ENCODE measurements at regions not wholly inside any gene's neighbourhood (a gene's known extent, or its start where the extent isn't known, plus 50 kb on each side); places are given as distances from the start of the nearest gene placed in this dataset.

GRCh38 chr11:8793114-8793777, 110.7 kb downstream of the RPL27A start:
- no peak overlapping the region for H3K4me3 ChIP-seq (ENCODE audit: low read length)
- no peaks in the 10 kb centered on the region for H3K36me3 ChIP-seq (ENCODE audit: insufficient read depth, low read length)
- no peak overlapping the region for H2AFZ ChIP-seq (ENCODE audit: low read depth, low read length)

GRCh38 chr11:8794126-8794525, 111.5 kb downstream of the RPL27A start:
- Histone ChIP-seq H3K27me3 (ENCODE audit: insufficient read depth, low read length) (no peaks in the 10 kb centered on the region), H3K4me3 (ENCODE audit: low read length) (no peak overlapping the region), H3K9me3 (ENCODE audit: low read length) (no peaks in the 10 kb centered on the region), H3K36me3 (ENCODE audit: insufficient read depth, low read length) (peaks cover 2% of the 10 kb centered on the region), H2AFZ (ENCODE audit: low read depth, low read length) (no peak overlapping the region), H3K4me1 (ENCODE audit: insufficient read depth, low read length) (no peaks in the 10 kb centered on the region)

More at GRCh38 chr11:8793114-8793777, 110.7 kb downstream of the RPL27A start:
- H3K4me1 ChIP-seq (ENCODE audit: insufficient read depth, low read length) = no peaks in the 10 kb centered on the region
- H3K9me3 ChIP-seq (ENCODE audit: low read length) = no peaks in the 10 kb centered on the region
- no peaks in the 10 kb centered on the region for H3K27me3 ChIP-seq (ENCODE audit: insufficient read depth, low read length)

- Histone ChIP-seq H2AFZ (ENCODE audit: low read depth, low read length) (no peak overlapping the region), H3K36me3 (ENCODE audit: insufficient read depth, low read length) (peaks cover 4% of the 10 kb centered on the region), H3K9me3 (ENCODE audit: low read length) (no peaks in the 10 kb centered on the region), H3K27me3 (ENCODE audit: insufficient read depth, low read length) (no peaks in the 10 kb centered on the region), H3K4me1 (ENCODE audit: insufficient read depth, low read length) (no peaks in the 10 kb centered on the region), H3K4me3 (ENCODE audit: low read length) (no peak overlapping the region)
Measured at GRCh38 chr11:8794677-8795103, 112.1 kb downstream of the RPL27A start.

GRCh38 chr11:8796941-8797340, 114.0 kb upstream of the AKIP1 start:
- no peaks in the 10 kb centered on the region for H3K4me1 ChIP-seq (ENCODE audit: insufficient read depth, low read length)
- H2AFZ ChIP-seq (ENCODE audit: low read depth, low read length) = no peak overlapping the region
- no peaks in the 10 kb centered on the region for H3K9me3 ChIP-seq (ENCODE audit: low read length)
- H3K4me3 ChIP-seq (ENCODE audit: low read length) = no peak overlapping the region
- no peaks in the 10 kb centered on the region for H3K27me3 ChIP-seq (ENCODE audit: insufficient read depth, low read length)
- peaks cover 4% of the 10 kb centered on the region for H3K36me3 ChIP-seq (ENCODE audit: insufficient read depth, low read length)

- Histone ChIP-seq H3K4me1 (ENCODE audit: insufficient read depth, low read length) (no peaks in the 10 kb centered on the region), H3K9me3 (ENCODE audit: low read length) (no peaks in the 10 kb centered on the region), H3K4me3 (ENCODE audit: low read length) (no peak overlapping the region), H3K36me3 (ENCODE audit: insufficient read depth, low read length) (peaks cover 7% of the 10 kb centered on the region), H2AFZ (ENCODE audit: low read depth, low read length) (no peak overlapping the region), H3K27me3 (ENCODE audit: insufficient read depth, low read length) (no peaks in the 10 kb centered on the region)
Measured at GRCh38 chr11:8799273-8799672, 111.7 kb upstream of the AKIP1 start.

- peaks cover 7% of the 10 kb centered on the region for H3K36me3 ChIP-seq (ENCODE audit: insufficient read depth, low read length)
- no peak overlapping the region for H3K4me3 ChIP-seq (ENCODE audit: low read length)
- no peak overlapping the region for H2AFZ ChIP-seq (ENCODE audit: low read depth, low read length)
Measured at GRCh38 chr11:8800520-8801110, 110.4 kb upstream of the AKIP1 start.

GRCh38 chr11:8801121-8801520, 109.9 kb upstream of the AKIP1 start:
- Histone ChIP-seq H2AFZ (ENCODE audit: low read depth, low read length) (no peak overlapping the region), H3K27me3 (ENCODE audit: insufficient read depth, low read length) (no peaks in the 10 kb centered on the region), H3K4me1 (ENCODE audit: insufficient read depth, low read length) (no peaks in the 10 kb centered on the region), H3K4me3 (ENCODE audit: low read length) (no peak overlapping the region), H3K36me3 (ENCODE audit: insufficient read depth, low read length) (peaks cover 7% of the 10 kb centered on the region), H3K9me3 (ENCODE audit: low read length) (no peaks in the 10 kb centered on the region)

More at GRCh38 chr11:8800520-8801110, 110.4 kb upstream of the AKIP1 start:
- no peaks in the 10 kb centered on the region for H3K4me1 ChIP-seq (ENCODE audit: insufficient read depth, low read length)
- H3K9me3 ChIP-seq (ENCODE audit: low read length) = no peaks in the 10 kb centered on the region
- H3K27me3 ChIP-seq (ENCODE audit: insufficient read depth, low read length) = no peaks in the 10 kb centered on the region

- Histone ChIP-seq H3K36me3 (ENCODE audit: insufficient read depth, low read length) (peaks cover 7% of the 10 kb centered on the region), H3K4me3 (ENCODE audit: low read length) (no peak overlapping the region), H3K4me1 (ENCODE audit: insufficient read depth, low read length) (peaks cover 3% of the 10 kb centered on the region), H2AFZ (ENCODE audit: low read depth, low read length) (no peak overlapping the region), H3K9me3 (ENCODE audit: low read length) (no peaks in the 10 kb centered on the region), H3K27me3 (ENCODE audit: insufficient read depth, low read length) (no peaks in the 10 kb centered on the region)
Measured at GRCh38 chr11:8802251-8802650, 108.7 kb upstream of the AKIP1 start.

- Histone ChIP-seq H3K9me3 (ENCODE audit: low read length) (no peaks in the 10 kb centered on the region), H3K27me3 (ENCODE audit: insufficient read depth, low read length) (no peaks in the 10 kb centered on the region), H3K4me1 (ENCODE audit: insufficient read depth, low read length) (peaks cover 15% of the 10 kb centered on the region), H3K36me3 (ENCODE audit: insufficient read depth, low read length) (peaks cover 6% of the 10 kb centered on the region), H2AFZ (ENCODE audit: low read depth, low read length) (no peak overlapping the region), H3K4me3 (ENCODE audit: low read length) (no peak overlapping the region)
Measured at GRCh38 chr11:8803973-8804372, 107.0 kb upstream of the AKIP1 start.

- peaks cover 28% of the 10 kb centered on the region for H3K4me1 ChIP-seq (ENCODE audit: insufficient read depth, low read length)
- peaks cover 3% of the 10 kb centered on the region for H3K36me3 ChIP-seq (ENCODE audit: insufficient read depth, low read length)
- no peak overlapping the region for H3K4me3 ChIP-seq (ENCODE audit: low read length)
Measured at GRCh38 chr11:8805296-8805695, 105.7 kb upstream of the AKIP1 start.

GRCh38 chr11:8806974-8807373, 104.0 kb upstream of the AKIP1 start:
- Histone ChIP-seq H3K4me1 (ENCODE audit: insufficient read depth, low read length) (peaks cover 36% of the 10 kb centered on the region), H2AFZ (ENCODE audit: low read depth, low read length) (no peak overlapping the region), H3K9me3 (ENCODE audit: low read length) (no peaks in the 10 kb centered on the region), H3K27me3 (ENCODE audit: insufficient read depth, low read length) (no peaks in the 10 kb centered on the region), H3K36me3 (ENCODE audit: insufficient read depth, low read length) (peaks cover 3% of the 10 kb centered on the region), H3K4me3 (ENCODE audit: low read length) (no peak overlapping the region)

More at GRCh38 chr11:8805296-8805695, 105.7 kb upstream of the AKIP1 start:
- Histone ChIP-seq H3K9me3 (ENCODE audit: low read length) (no peaks in the 10 kb centered on the region), H3K27me3 (ENCODE audit: insufficient read depth, low read length) (no peaks in the 10 kb centered on the region), H2AFZ (ENCODE audit: low read depth, low read length) (no peak overlapping the region)

- Histone ChIP-seq H3K4me3 (ENCODE audit: low read length) (no peak overlapping the region), H3K36me3 (ENCODE audit: insufficient read depth, low read length) (peaks cover 3% of the 10 kb centered on the region), H2AFZ (ENCODE audit: low read depth, low read length) (no peak overlapping the region), H3K9me3 (ENCODE audit: low read length) (no peaks in the 10 kb centered on the region), H3K4me1 (ENCODE audit: insufficient read depth, low read length) (peaks cover 36% of the 10 kb centered on the region), H3K27me3 (ENCODE audit: insufficient read depth, low read length) (no peaks in the 10 kb centered on the region)
Measured at GRCh38 chr11:8807544-8808225, 103.3 kb upstream of the AKIP1 start.

GRCh38 chr11:8808226-8808585, 102.8 kb upstream of the AKIP1 start:
- Histone ChIP-seq H3K4me1 (ENCODE audit: insufficient read depth, low read length) (peaks cover 36% of the 10 kb centered on the region), H3K9me3 (ENCODE audit: low read length) (no peaks in the 10 kb centered on the region), H3K4me3 (ENCODE audit: low read length) (no peak overlapping the region), H2AFZ (ENCODE audit: low read depth, low read length) (no peak overlapping the region), H3K36me3 (ENCODE audit: insufficient read depth, low read length) (peaks cover 3% of the 10 kb centered on the region), H3K27me3 (ENCODE audit: insufficient read depth, low read length) (no peaks in the 10 kb centered on the region)
